GM12865 (cell line): ENCODE measurements at regions not wholly inside any gene's neighbourhood (a gene's known extent, or its start where the extent isn't known, plus 50 kb on each side); places are given as distances from the start of the nearest gene placed in this dataset.

Experiments used
- DNase-seq: peaks from one replicate; pipeline ENCODE4 v3.0.0; 2010; ENCODE audit warnings: low read depth
- H3K4me3 ChIP-seq: 2 replicates; pipeline ENCODE4 v1.5.1; 2011; ENCODE audit warnings: mild to moderate bottlenecking, low read depth, low read length, control low read depth
- CTCF ChIP-seq: IDR thresholded peaks from 2 replicates; pipeline ENCODE4 v1.5.1; 2011; ENCODE audit warnings: low read length, control low read depth, low read depth, inconsistent platforms; ENCODE audit not compliant: insufficient read depth; ENCODE audit errors: missing control alignments

GRCh38 chr6:165962366-165962765 lies 205.3 kb downstream of the TBXT start:
- DNase-seq, result no peak
- no peak for TF ChIP-seq CTCF
- H3K4me3 ChIP-seq, result no peak overlapping the region

- no peak for TF ChIP-seq CTCF
- no peak overlapping the region for H3K4me3 ChIP-seq
- DNase-seq, result no peak
Observed at GRCh38 chr6:165961233-165961632, 206.4 kb downstream of the TBXT start.

- DNase-seq, result no peak
- TF ChIP-seq CTCF, result no peak
- H3K4me3 ChIP-seq, result no peak overlapping the region
Observed at GRCh38 chr6:165960695-165961094, 207.0 kb downstream of the TBXT start.

GRCh38 chr6:165959627-165960026 lies 208.0 kb downstream of the TBXT start:
- no peak for DNase-seq
- no peak for TF ChIP-seq CTCF
- no peak overlapping the region for H3K4me3 ChIP-seq

GRCh38 chr6:165956874-165957273 lies 210.8 kb downstream of the TBXT start:
- H3K4me3 ChIP-seq, result no peak overlapping the region
- TF ChIP-seq CTCF, result no peak
- no peak for DNase-seq

- H3K4me3 ChIP-seq, result no peak overlapping the region
- DNase-seq, result no peak
- no peak for TF ChIP-seq CTCF
Observed at GRCh38 chr6:165952514-165952913, 215.1 kb downstream of the TBXT start.

GRCh38 chr6:165950316-165950715 lies 217.3 kb downstream of the TBXT start:
- TF ChIP-seq CTCF, result no peak
- DNase-seq, result no peak
- no peak overlapping the region for H3K4me3 ChIP-seq
